IPS-18a (cell line): ENCODE measurements at regions not wholly inside any gene's neighbourhood (a gene's known extent, or its start where the extent isn't known, plus 50 kb on each side); places are given as distances from the start of the nearest gene placed in this dataset.

Source experiments
- H3K27ac ChIP-seq: one replicate; pipeline ENCODE4 v1.5.1; 2013; ENCODE audit warnings: low read length
- H3K27me3 ChIP-seq: one replicate; pipeline ENCODE4 v1.6.1; 2013; ENCODE audit warnings: mild to moderate bottlenecking, low read length; ENCODE audit not compliant: control insufficient read depth, insufficient read depth
- H3K36me3 ChIP-seq: one replicate; pipeline ENCODE4 v1.6.1; 2013; ENCODE audit warnings: low read depth, low read length; ENCODE audit not compliant: control insufficient read depth
- H3K4me1 ChIP-seq: one replicate; pipeline ENCODE4 v1.6.1; 2013; ENCODE audit warnings: low read depth, low read length; ENCODE audit not compliant: control insufficient read depth
- H3K4me3 ChIP-seq: one replicate; pipeline ENCODE4 v1.5.1; 2013; ENCODE audit warnings: low read length
- H3K9ac ChIP-seq: one replicate; pipeline ENCODE4 v1.6.1; 2013; ENCODE audit warnings: mild to moderate bottlenecking, low read length, moderate library complexity
- H3K9me3 ChIP-seq: one replicate; pipeline ENCODE4 v1.6.1; 2013; ENCODE audit warnings: low read depth, low read length; ENCODE audit not compliant: control insufficient read depth

- Histone ChIP-seq H3K36me3 (no peaks in the 10 kb centered on the region), H3K27ac (no peak overlapping the region), H3K27me3 (no peaks in the 10 kb centered on the region), H3K4me1 (peaks cover 3% of the 10 kb centered on the region), H3K4me3 (no peak overlapping the region), H3K9ac (no peak overlapping the region), H3K9me3 (no peaks in the 10 kb centered on the region)
These were observed 1726.1 kb upstream of the RAG2 start for GRCh38 chr11:38323961-38324761.

GRCh38 chr11:38315151-38315550 is 1717.1 kb upstream of the RAG2 start:
- Histone ChIP-seq H3K9ac (no peak overlapping the region), H3K27ac (no peak overlapping the region), H3K27me3 (no peaks in the 10 kb centered on the region), H3K4me3 (no peak overlapping the region), H3K4me1 (no peaks in the 10 kb centered on the region), H3K9me3 (no peaks in the 10 kb centered on the region), H3K36me3 (no peaks in the 10 kb centered on the region)

GRCh38 chr11:38307455-38307854 is 1709.4 kb upstream of the RAG2 start:
- Histone ChIP-seq H3K4me1 (no peaks in the 10 kb centered on the region), H3K27ac (no peak overlapping the region), H3K36me3 (no peaks in the 10 kb centered on the region), H3K4me3 (no peak overlapping the region), H3K9ac (no peak overlapping the region), H3K9me3 (no peaks in the 10 kb centered on the region), H3K27me3 (no peaks in the 10 kb centered on the region)

GRCh38 chr11:38305682-38306081 is 1707.6 kb upstream of the RAG2 start:
- Histone ChIP-seq H3K36me3 (no peaks in the 10 kb centered on the region), H3K27ac (no peak overlapping the region), H3K4me1 (no peaks in the 10 kb centered on the region), H3K27me3 (no peaks in the 10 kb centered on the region), H3K9me3 (no peaks in the 10 kb centered on the region), H3K9ac (no peak overlapping the region), H3K4me3 (no peak overlapping the region)

GRCh38 chr11:38304926-38305325 is 1706.9 kb upstream of the RAG2 start:
- no peaks in the 10 kb centered on the region for H3K4me1 ChIP-seq
- H3K27ac ChIP-seq = no peak overlapping the region
- no peak overlapping the region for H3K9ac ChIP-seq
- no peak overlapping the region for H3K4me3 ChIP-seq
- no peaks in the 10 kb centered on the region for H3K9me3 ChIP-seq
- H3K27me3 ChIP-seq = no peaks in the 10 kb centered on the region
- no peaks in the 10 kb centered on the region for H3K36me3 ChIP-seq

- Histone ChIP-seq H3K27me3 (no peaks in the 10 kb centered on the region), H3K9me3 (no peaks in the 10 kb centered on the region), H3K9ac (no peak overlapping the region), H3K4me1 (no peaks in the 10 kb centered on the region), H3K4me3 (no peak overlapping the region), H3K27ac (no peak overlapping the region), H3K36me3 (no peaks in the 10 kb centered on the region)
These were observed 1704.5 kb upstream of the RAG2 start for GRCh38 chr11:38302564-38302963.

- Histone ChIP-seq H3K27me3 (no peaks in the 10 kb centered on the region), H3K4me3 (no peak overlapping the region), H3K36me3 (no peaks in the 10 kb centered on the region), H3K9me3 (no peaks in the 10 kb centered on the region), H3K27ac (no peak overlapping the region), H3K9ac (no peak overlapping the region), H3K4me1 (no peaks in the 10 kb centered on the region)
These were observed 1702.5 kb upstream of the RAG2 start for GRCh38 chr11:38300570-38300969.

- no peak overlapping the region for H3K4me3 ChIP-seq
- H3K9ac ChIP-seq = no peak overlapping the region
- H3K36me3 ChIP-seq = no peaks in the 10 kb centered on the region
- no peaks in the 10 kb centered on the region for H3K27me3 ChIP-seq
- H3K9me3 ChIP-seq = no peaks in the 10 kb centered on the region
- no peaks in the 10 kb centered on the region for H3K4me1 ChIP-seq
- H3K27ac ChIP-seq = no peak overlapping the region
These were observed 1698.3 kb upstream of the RAG2 start for GRCh38 chr11:38296211-38296776.

GRCh38 chr11:38282718-38283117 is 1684.7 kb upstream of the RAG2 start:
- no peaks in the 10 kb centered on the region for H3K4me1 ChIP-seq
- no peaks in the 10 kb centered on the region for H3K9me3 ChIP-seq
- no peak overlapping the region for H3K4me3 ChIP-seq
- H3K27me3 ChIP-seq = no peaks in the 10 kb centered on the region
- H3K27ac ChIP-seq = no peak overlapping the region
- no peaks in the 10 kb centered on the region for H3K36me3 ChIP-seq
- H3K9ac ChIP-seq = no peak overlapping the region

GRCh38 chr11:38278457-38279141 is 1680.6 kb upstream of the RAG2 start:
- no peaks in the 10 kb centered on the region for H3K27me3 ChIP-seq

GRCh38 chr11:38274031-38274430 is 1676.0 kb upstream of the RAG2 start:
- Histone ChIP-seq H3K36me3 (no peaks in the 10 kb centered on the region), H3K27ac (no peak overlapping the region), H3K27me3 (no peaks in the 10 kb centered on the region), H3K9ac (no peak overlapping the region), H3K4me3 (no peak overlapping the region), H3K9me3 (no peaks in the 10 kb centered on the region), H3K4me1 (no peaks in the 10 kb centered on the region)

More at GRCh38 chr11:38278457-38279141, 1680.6 kb upstream of the RAG2 start:
- H3K9ac ChIP-seq = no peak overlapping the region
- H3K36me3 ChIP-seq = no peaks in the 10 kb centered on the region
- H3K9me3 ChIP-seq = no peaks in the 10 kb centered on the region
- no peak overlapping the region for H3K4me3 ChIP-seq
- no peak overlapping the region for H3K27ac ChIP-seq
- no peaks in the 10 kb centered on the region for H3K4me1 ChIP-seq
